Suprapubic skin (tissue), 4 donors: ENCODE measurements at regions not wholly inside any gene's neighbourhood (a gene's known extent, or its start where the extent isn't known, plus 50 kb on each side); places are given as distances from the start of the nearest gene placed in this dataset.

Source experiments
- DNase-seq, 2 donors: peaks; one replicate each; pipeline ENCODE4 v3.0.0-alpha.2; 2019; ENCODE audit warnings: low spot score in 2 of 2
- H3K27ac ChIP-seq: fragments of 200-600 bp; sonication (generic); one replicate; pipeline ENCODE4 v1.5.1; 2019
- H3K27me3 ChIP-seq: fragments of 200-600 bp; sonication (generic); one replicate; pipeline ENCODE4 v1.5.1; 2019
- H3K36me3 ChIP-seq: fragments of 200-600 bp; sonication (generic); one replicate; pipeline ENCODE4 v1.5.1; 2019
- H3K4me1 ChIP-seq: fragments of 200-600 bp; sonication (generic); one replicate; pipeline ENCODE4 v1.5.1; 2019
- H3K4me3 ChIP-seq: fragments of 200-600 bp; sonication (generic); one replicate; pipeline ENCODE4 v1.5.1; 2019; ENCODE audit warnings: mild to moderate bottlenecking
- H3K9me3 ChIP-seq: fragments of 200-600 bp; sonication (generic); one replicate; pipeline ENCODE4 v1.5.1; 2019
- EP300 ChIP-seq: sonication (generic); formaldehyde crosslinking; IDR thresholded peaks from one replicate; pipeline ENCODE4 v1.6.1; 2017; ENCODE audit warnings: antibody characterized with exemption
- POLR2A ChIP-seq, 2 donors: fragments of 450-650 bp; IDR thresholded peaks; one replicate each; pipeline ENCODE4 v1.6.1; 2017; ENCODE audit warnings: antibody characterized with exemption in 2 of 2, mild to moderate bottlenecking in 2 of 2, moderate library complexity in 2 of 2
- POLR2AphosphoS5 ChIP-seq, 3 donors: sonication (generic); formaldehyde crosslinking; IDR thresholded peaks; one replicate each; pipeline ENCODE4 v1.6.1; 2017; ENCODE audit warnings: antibody characterized with exemption in 3 of 3
- WGBS: methylation state at CpG from one replicate; pipeline ENCODE4 v1.1.5; 2018; 5-methylcytosine and 5-hydroxymethylcytosine counted together
- TF ChIP-seq, protein P1 (sequence below), 2 donors: fragments of 200-600 bp in 1 of 2; fragments of 450-650 bp in 1 of 2; sonication (generic) in 1 of 2; IDR thresholded peaks; one replicate each; pipeline ENCODE4 v1.5.1; 2016 to 2019; ENCODE audit warnings: antibody characterized with exemption in 2 of 2, mild to moderate bottlenecking in 1 of 2, moderate library complexity in 1 of 2

- Histone ChIP-seq H3K4me1 (no peaks in the 10 kb centered on the region), H3K9me3 (no peaks in the 10 kb centered on the region), H3K36me3 (no peaks in the 10 kb centered on the region), H3K4me3 (no peak overlapping the region), H3K27ac (no peak overlapping the region), H3K27me3 (no peaks in the 10 kb centered on the region)
- 90% methylated on average over 3 of the region's 3 CpGs for WGBS
- no peak for DNase-seq
- TF ChIP-seq EP300 (no peak), POLR2A (IDR thresholded peaks at IDR 0.05) (no peak), POLR2AphosphoS5 (IDR thresholded peaks at IDR 0.05) (no peak)
- TF ChIP-seq, protein P1, sequence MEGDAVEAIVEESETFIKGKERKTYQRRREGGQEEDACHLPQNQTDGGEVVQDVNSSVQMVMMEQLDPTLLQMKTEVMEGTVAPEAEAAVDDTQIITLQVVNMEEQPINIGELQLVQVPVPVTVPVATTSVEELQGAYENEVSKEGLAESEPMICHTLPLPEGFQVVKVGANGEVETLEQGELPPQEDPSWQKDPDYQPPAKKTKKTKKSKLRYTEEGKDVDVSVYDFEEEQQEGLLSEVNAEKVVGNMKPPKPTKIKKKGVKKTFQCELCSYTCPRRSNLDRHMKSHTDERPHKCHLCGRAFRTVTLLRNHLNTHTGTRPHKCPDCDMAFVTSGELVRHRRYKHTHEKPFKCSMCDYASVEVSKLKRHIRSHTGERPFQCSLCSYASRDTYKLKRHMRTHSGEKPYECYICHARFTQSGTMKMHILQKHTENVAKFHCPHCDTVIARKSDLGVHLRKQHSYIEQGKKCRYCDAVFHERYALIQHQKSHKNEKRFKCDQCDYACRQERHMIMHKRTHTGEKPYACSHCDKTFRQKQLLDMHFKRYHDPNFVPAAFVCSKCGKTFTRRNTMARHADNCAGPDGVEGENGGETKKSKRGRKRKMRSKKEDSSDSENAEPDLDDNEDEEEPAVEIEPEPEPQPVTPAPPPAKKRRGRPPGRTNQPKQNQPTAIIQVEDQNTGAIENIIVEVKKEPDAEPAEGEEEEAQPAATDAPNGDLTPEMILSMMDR (IDR thresholded peaks at IDR 0.05): no peak
These were observed 163.9 kb downstream of the ETNK1 start for GRCh38 chr12:22788913-22789312.

- no peak for DNase-seq
- no peaks in the 10 kb centered on the region for H3K9me3 ChIP-seq
- TF ChIP-seq POLR2A (IDR thresholded peaks at IDR 0.05): no peak
- no peak for TF ChIP-seq POLR2AphosphoS5 (IDR thresholded peaks at IDR 0.05)
- no peak for TF ChIP-seq EP300
- TF ChIP-seq, protein P1 (IDR thresholded peaks at IDR 0.05): no peak
- H3K27me3 ChIP-seq: no peaks in the 10 kb centered on the region
- H3K36me3 ChIP-seq: no peaks in the 10 kb centered on the region
- 49% methylated on average over 4 of the region's 4 CpGs for WGBS
- H3K27ac ChIP-seq: no peak overlapping the region
- H3K4me3 ChIP-seq: no peak overlapping the region
- H3K4me1 ChIP-seq: no peaks in the 10 kb centered on the region
These were observed 167.2 kb downstream of the ETNK1 start for GRCh38 chr12:22792138-22792537.

- Histone ChIP-seq H3K27me3 (no peaks in the 10 kb centered on the region), H3K9me3 (no peaks in the 10 kb centered on the region), H3K4me3 (no peak overlapping the region), H3K36me3 (no peaks in the 10 kb centered on the region), H3K27ac (no peak overlapping the region), H3K4me1 (no peaks in the 10 kb centered on the region)
- WGBS: 95% methylated on average over 1 of the region's 1 CpG
- no peak for DNase-seq
- TF ChIP-seq, protein P1 (IDR thresholded peaks at IDR 0.05): no peak
- TF ChIP-seq EP300 (no peak), POLR2A (IDR thresholded peaks at IDR 0.05) (no peak), POLR2AphosphoS5 (IDR thresholded peaks at IDR 0.05) (no peak)
These were observed 169.0 kb downstream of the ETNK1 start for GRCh38 chr12:22794017-22794416.

- WGBS: 73% methylated on average over 4 of the region's 4 CpGs
- H3K9me3 ChIP-seq: no peaks in the 10 kb centered on the region
- H3K36me3 ChIP-seq: no peaks in the 10 kb centered on the region
- TF ChIP-seq, protein P1 (IDR thresholded peaks at IDR 0.05): no peak
- TF ChIP-seq POLR2A (IDR thresholded peaks at IDR 0.05): no peak
- H3K27ac ChIP-seq: no peak overlapping the region
- DNase-seq: no peak
- H3K4me1 ChIP-seq: no peaks in the 10 kb centered on the region
- H3K27me3 ChIP-seq: no peaks in the 10 kb centered on the region
- no peak overlapping the region for H3K4me3 ChIP-seq
These were observed 172.1 kb downstream of the ETNK1 start for GRCh38 chr12:22796941-22797630.

- TF ChIP-seq EP300 (no peak), POLR2AphosphoS5 (IDR thresholded peaks at IDR 0.05) (no peak), POLR2A (IDR thresholded peaks at IDR 0.05) (no peak)
- TF ChIP-seq, protein P1 (IDR thresholded peaks at IDR 0.05): no peak
- Histone ChIP-seq H3K27me3 (no peaks in the 10 kb centered on the region), H3K9me3 (no peaks in the 10 kb centered on the region), H3K36me3 (no peaks in the 10 kb centered on the region), H3K4me1 (no peaks in the 10 kb centered on the region), H3K27ac (no peak overlapping the region), H3K4me3 (no peak overlapping the region)
- 58% methylated on average over 2 of the region's 2 CpGs for WGBS
- DNase-seq: no peak
These were observed 172.7 kb downstream of the ETNK1 start for GRCh38 chr12:22797701-22798100.
